ENCODE measurements at regions not wholly inside any gene's neighbourhood (a gene's known extent, or its start where the extent isn't known, plus 50 kb on each side); places are given as distances from the start of the nearest gene placed in this dataset.

DNA sequence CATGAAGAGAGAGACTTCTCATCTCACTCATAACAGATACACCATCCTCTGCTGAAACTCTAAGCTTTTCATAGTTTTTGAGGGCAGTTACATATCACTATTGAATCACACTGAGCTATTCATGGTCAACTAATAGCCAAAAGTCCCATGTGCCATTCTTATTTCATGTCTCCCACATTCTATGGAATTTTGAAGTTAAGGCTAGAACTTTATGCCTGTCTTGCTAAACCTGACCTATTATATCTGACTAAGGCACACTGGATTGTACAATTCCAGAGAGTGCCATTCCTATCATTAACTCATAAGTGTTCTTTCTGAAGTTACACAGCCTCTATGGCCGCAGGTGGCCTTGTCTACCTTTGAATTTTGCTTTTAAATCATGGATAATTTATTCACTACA is 254.3 kb downstream of the PTPRC start:
- TF ChIP-seq EZH2 (IDR thresholded peaks at IDR 0.05; ENCODE audit: borderline replicate concordance, low read length) (no peak), CTCF (IDR thresholded peaks at IDR 0.05; ENCODE audit: low read length) (no peak)

Measured in OCI-LY1 (cell line).